HG03025 (cell line): ENCODE measurements at regions not wholly inside any gene's neighbourhood (a gene's known extent, or its start where the extent isn't known, plus 50 kb on each side); places are given as distances from the start of the nearest gene placed in this dataset.
"Not testable (repeated sequence)": the region's sequence is repeated elsewhere in the genome, so short reads cannot be mapped to it uniquely, and the experiment has no call there.

ENCODE experiments used
- ATAC-seq: cut with Tn5 transposase; IDR thresholded peaks from one replicate; pipeline ENCODE4 v1.9.1; 2021; ENCODE audit warnings: mild to moderate bottlenecking, moderate library complexity; ENCODE audit not compliant: unreplicated experiment, low FRiP score

- no peak for ATAC-seq
Observed at GRCh38 chr4:186845137-186845842, 121.6 kb upstream of the FAT1 start.

- no peak for ATAC-seq
Observed at GRCh38 chr4:186846426-186846825, 122.8 kb upstream of the FAT1 start.

- ATAC-seq = not testable (repeated sequence)
Observed at GRCh38 chr4:186847429-186848131, 123.9 kb upstream of the FAT1 start.

- no peak for ATAC-seq
Observed at GRCh38 chr4:186848437-186848836, 124.8 kb upstream of the FAT1 start.

- ATAC-seq = no peak
Observed at GRCh38 chr4:186851291-186852072, 127.8 kb upstream of the FAT1 start.

GRCh38 chr4:186852073-186852420, 128.4 kb upstream of the FAT1 start:
- ATAC-seq = no peak

- no peak for ATAC-seq
Observed at GRCh38 chr4:186852964-186853391, 129.3 kb upstream of the FAT1 start.

GRCh38 chr4:186854256-186854655, 130.6 kb upstream of the FAT1 start:
- ATAC-seq = no peak

- no peak for ATAC-seq
Observed at GRCh38 chr4:186855111-186855510, 131.5 kb upstream of the FAT1 start.

- ATAC-seq = no peak
Observed at GRCh38 chr4:186857793-186858192, 134.1 kb upstream of the FAT1 start.

- no peak for ATAC-seq
Observed at GRCh38 chr4:186858355-186858754, 134.7 kb upstream of the FAT1 start.

GRCh38 chr4:186859420-186859819, 135.8 kb upstream of the FAT1 start:
- ATAC-seq = no peak

GRCh38 chr4:186861317-186861716, 137.7 kb upstream of the FAT1 start:
- ATAC-seq = no peak

- ATAC-seq = no peak
Observed at GRCh38 chr4:186871856-186872255, 148.2 kb upstream of the FAT1 start.

- not testable (repeated sequence) for ATAC-seq
Observed at GRCh38 chr4:186873095-186873494, 149.4 kb upstream of the FAT1 start.

- no peak for ATAC-seq
Observed at GRCh38 chr4:186875476-186875875, 151.8 kb upstream of the FAT1 start.

GRCh38 chr4:186876961-186877626, 153.4 kb upstream of the FAT1 start:
- ATAC-seq = no peak

GRCh38 chr4:186878203-186878776, 154.6 kb upstream of the FAT1 start:
- no peak for ATAC-seq

- no peak for ATAC-seq
Observed at GRCh38 chr4:186881521-186882220, 158.0 kb upstream of the FAT1 start.

GRCh38 chr4:186882293-186882692, 158.6 kb upstream of the FAT1 start:
- ATAC-seq = no peak
